ENCODE measurements at regions not wholly inside any gene's neighbourhood (a gene's known extent, or its start where the extent isn't known, plus 50 kb on each side); places are given as distances from the start of the nearest gene placed in this dataset.

- TF ChIP-seq CTCF (conservative IDR thresholded peaks at IDR 0.05; ENCODE audit: low read length): no peak
- TF ChIP-seq EZH2phosphoT487 (IDR thresholded peaks at IDR 0.05; ENCODE audit: borderline replicate concordance, low read depth, low read length): no peak
Observed at GRCh38 chr14:51784466-51784865, 75.9 kb upstream of the GNG2 start.

All from OCI-LY7 (cell line).